ENCODE measurements at regions not wholly inside any gene's neighbourhood (a gene's known extent, or its start where the extent isn't known, plus 50 kb on each side); places are given as distances from the start of the nearest gene placed in this dataset.
"Not testable (repeated sequence)": the region's sequence is repeated elsewhere in the genome, so short reads cannot be mapped to it uniquely, and the experiment has no call there.

- no peak for DNase-seq (ENCODE audit: low read depth in 3 of 3, low spot score in 1 of 3)
These were observed 88.5 kb upstream of the SH3BP4 start for GRCh38 chr2:234863043-234863934.

- DNase-seq (ENCODE audit: low read depth in 3 of 3, low spot score in 1 of 3) = no peak
These were observed 89.7 kb upstream of the SH3BP4 start for GRCh38 chr2:234861841-234862735.

- not testable (repeated sequence) for DNase-seq (ENCODE audit: low read depth in 3 of 3, low spot score in 1 of 3)
These were observed 92.4 kb upstream of the SH3BP4 start for GRCh38 chr2:234859330-234859872.

GRCh38 chr2:234858790-234859329, 93.0 kb upstream of the SH3BP4 start:
- DNase-seq (ENCODE audit: low read depth in 3 of 3, low spot score in 1 of 3) = no peak

- no peak for DNase-seq (ENCODE audit: low read depth in 3 of 3, low spot score in 1 of 3)
These were observed 93.7 kb upstream of the SH3BP4 start for GRCh38 chr2:234858145-234858544.

GRCh38 chr2:234853729-234854128, 98.1 kb upstream of the SH3BP4 start:
- no peak for DNase-seq (ENCODE audit: low read depth in 3 of 3, low spot score in 1 of 3)

GRCh38 chr2:234852941-234853340, 98.9 kb upstream of the SH3BP4 start:
- DNase-seq (ENCODE audit: low read depth in 3 of 3, low spot score in 1 of 3) = no peak

- no peak for DNase-seq (ENCODE audit: low read depth in 3 of 3, low spot score in 1 of 3)
These were observed 99.8 kb upstream of the SH3BP4 start for GRCh38 chr2:234852035-234852434.

- no peak for DNase-seq (ENCODE audit: low read depth in 3 of 3, low spot score in 1 of 3)
These were observed 100.4 kb upstream of the SH3BP4 start for GRCh38 chr2:234851451-234851850.

- DNase-seq (ENCODE audit: low read depth in 3 of 3, low spot score in 1 of 3) = no peak
These were observed 101.0 kb upstream of the SH3BP4 start for GRCh38 chr2:234850818-234851217.

- no peak for DNase-seq (ENCODE audit: low read depth in 3 of 3, low spot score in 1 of 3)
These were observed 102.1 kb upstream of the SH3BP4 start for GRCh38 chr2:234849678-234850077.

GRCh38 chr2:234848578-234848977, 103.2 kb upstream of the SH3BP4 start:
- DNase-seq (ENCODE audit: low read depth in 3 of 3, low spot score in 1 of 3) = no peak

GRCh38 chr2:234847639-234848038, 104.2 kb upstream of the SH3BP4 start:
- no peak for DNase-seq (ENCODE audit: low read depth in 3 of 3, low spot score in 1 of 3)

GRCh38 chr2:234847364-234847635, 104.5 kb upstream of the SH3BP4 start:
- no peak for DNase-seq (ENCODE audit: low read depth in 3 of 3, low spot score in 1 of 3)

GRCh38 chr2:234846599-234847363, 105.0 kb upstream of the SH3BP4 start:
- no peak for DNase-seq (ENCODE audit: low read depth in 3 of 3, low spot score in 1 of 3)

- no peak for DNase-seq (ENCODE audit: low read depth in 3 of 3, low spot score in 1 of 3)
These were observed 105.9 kb upstream of the SH3BP4 start for GRCh38 chr2:234845602-234846590.

- DNase-seq (ENCODE audit: low read depth in 3 of 3, low spot score in 1 of 3) = no peak
These were observed 108.4 kb upstream of the SH3BP4 start for GRCh38 chr2:234843411-234843810.

- DNase-seq (ENCODE audit: low read depth in 3 of 3, low spot score in 1 of 3) = no peak
These were observed 109.1 kb upstream of the SH3BP4 start for GRCh38 chr2:234842753-234843152.

- DNase-seq (ENCODE audit: low read depth in 3 of 3, low spot score in 1 of 3) = no peak
These were observed 110.3 kb upstream of the SH3BP4 start for GRCh38 chr2:234841321-234842015.
